HEK293T (cell line): ENCODE measurements at regions not wholly inside any gene's neighbourhood (a gene's known extent, or its start where the extent isn't known, plus 50 kb on each side); places are given as distances from the start of the nearest gene placed in this dataset.

Source experiments
- BHLHE40 ChIP-seq: fragments of 450-650 bp; IDR thresholded peaks from 2 replicates; pipeline ENCODE4 v1.6.1; 2016; ENCODE audit warnings: mild to moderate bottlenecking, moderate library complexity, borderline replicate concordance
- FOXA1 ChIP-seq: fragments of 450-650 bp; IDR thresholded peaks from 2 replicates; pipeline ENCODE4 v1.6.1; 2016; ENCODE audit warnings: mild to moderate bottlenecking
- FOXM1 ChIP-seq: fragments of 450-650 bp; IDR thresholded peaks from 2 replicates; pipeline ENCODE4 v1.6.1; 2017; ENCODE audit warnings: mild to moderate bottlenecking, borderline replicate concordance
- L3MBTL2 ChIP-seq: fragments of 450-650 bp; conservative IDR thresholded peaks from 2 replicates; pipeline ENCODE4 v1.6.1; 2016; ENCODE audit warnings: mild to moderate bottlenecking
- PKNOX1 ChIP-seq: fragments of 450-650 bp; IDR thresholded peaks from 2 replicates; pipeline ENCODE4 v1.6.1; 2016
- SP1 ChIP-seq: fragments of 450-650 bp; IDR thresholded peaks from 2 replicates; pipeline ENCODE4 v1.6.1; 2017
- SUZ12 ChIP-seq: fragments of 450-650 bp; IDR thresholded peaks from 2 replicates; pipeline ENCODE4 v1.6.1; 2016; ENCODE audit warnings: mild to moderate bottlenecking
- TARDBP ChIP-seq: fragments of 450-650 bp; IDR thresholded peaks from 2 replicates; pipeline ENCODE4 v1.6.1; 2016
- ZNF384 ChIP-seq: fragments of 450-650 bp; IDR thresholded peaks from 2 replicates; pipeline ENCODE4 v1.6.1; 2016

- TF ChIP-seq FOXA1 = no peak
- no peak for TF ChIP-seq SUZ12
- no peak for TF ChIP-seq SP1
- no peak for TF ChIP-seq PKNOX1
- no peak for TF ChIP-seq L3MBTL2
- TF ChIP-seq BHLHE40 = no peak
- no peak for TF ChIP-seq FOXM1
- no peak for TF ChIP-seq TARDBP
- TF ChIP-seq ZNF384 = no peak
Measured at GRCh38 chrX:45664727-45665290, 464.1 kb upstream of the DIPK2B start.
